Skin of body (tissue), 1 donor: ENCODE measurements at regions not wholly inside any gene's neighbourhood (a gene's known extent, or its start where the extent isn't known, plus 50 kb on each side); places are given as distances from the start of the nearest gene placed in this dataset.
"Not testable (repeated sequence)": the region's sequence is repeated elsewhere in the genome, so short reads cannot be mapped to it uniquely, and the experiment has no call there.

Experiments
- DNase-seq: peaks from one replicate; lab custom pipeline; 2025; lab: John Stamatoyannopoulos, UW

DNA sequence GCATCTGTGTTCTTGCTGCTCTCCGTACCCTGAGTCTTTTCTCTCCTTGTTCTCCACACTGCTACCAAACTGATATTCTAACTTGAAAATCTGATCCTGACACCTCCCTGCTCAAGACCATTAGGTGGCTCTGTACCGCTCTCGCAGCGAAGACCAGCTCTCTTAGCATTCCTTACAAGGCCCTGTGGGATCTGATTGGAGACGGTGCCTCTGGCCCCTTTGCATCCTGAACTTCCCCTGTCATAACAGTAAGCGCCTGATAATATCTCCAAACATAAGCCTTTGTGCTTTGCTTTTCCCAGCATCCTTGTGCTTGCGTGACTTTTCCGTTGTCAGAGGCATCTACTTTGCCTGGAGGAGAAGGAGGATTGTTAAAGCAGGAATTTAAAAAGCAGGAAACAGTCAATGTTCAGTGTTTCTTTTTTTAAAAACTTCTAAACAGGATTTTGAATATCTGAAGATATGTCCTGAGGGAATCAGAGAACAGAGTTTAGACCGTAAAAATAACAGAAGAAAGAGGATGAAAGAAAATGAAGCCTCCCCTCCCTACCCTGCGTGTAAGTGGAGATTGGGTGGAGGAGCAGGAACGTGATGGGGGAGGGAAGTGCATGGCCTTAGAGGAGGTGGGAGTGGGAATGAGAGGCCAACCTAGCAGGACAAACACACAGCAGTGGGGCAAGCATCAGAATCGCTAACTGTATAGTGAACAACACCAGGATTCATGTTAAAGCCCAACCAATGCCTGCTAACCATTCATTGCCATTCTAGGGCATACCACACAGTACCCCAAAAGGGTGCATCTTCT, 89.2 kb upstream of the STMND1 start:
- DNase-seq: no peak

DNA sequence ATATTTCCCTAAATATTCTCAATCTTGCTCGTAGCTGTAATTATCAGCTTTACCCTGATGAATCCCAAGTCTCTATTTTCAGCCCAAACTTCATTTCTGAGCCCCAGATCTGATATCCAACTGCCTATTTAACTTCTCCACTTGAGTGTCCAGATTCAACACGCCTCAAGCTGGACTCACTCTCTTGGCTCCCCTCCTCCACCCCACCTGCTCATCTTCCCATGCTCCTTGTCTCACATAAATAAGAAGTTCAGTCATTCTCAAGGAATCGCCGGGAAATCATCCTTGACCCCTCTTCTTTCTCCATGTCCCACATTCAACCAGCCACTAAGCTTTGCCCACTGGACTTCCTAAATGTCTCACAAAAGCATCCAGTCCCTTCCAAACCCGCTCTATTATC, 89.9 kb upstream of the STMND1 start:
- DNase-seq: no peak

DNA sequence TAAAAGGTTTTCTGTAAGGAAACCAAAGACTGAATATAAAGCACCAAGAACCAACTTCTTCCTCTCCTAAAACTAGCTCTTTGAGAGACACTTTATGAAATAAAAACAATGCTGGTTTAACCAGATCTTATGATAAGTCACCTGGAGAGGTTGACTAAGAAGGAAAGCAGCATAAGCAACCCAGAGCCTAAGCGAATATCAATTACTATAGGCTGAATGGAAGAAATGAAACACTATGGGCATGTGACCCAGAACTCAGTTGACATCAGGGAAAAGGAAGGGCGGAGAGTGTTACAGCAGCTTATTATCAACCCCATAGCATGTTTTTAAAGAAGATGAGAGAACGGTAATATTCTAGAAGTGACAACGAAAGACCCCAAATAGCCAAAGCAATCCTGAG, 94.1 kb upstream of the STMND1 start:
- DNase-seq: no peak

DNA sequence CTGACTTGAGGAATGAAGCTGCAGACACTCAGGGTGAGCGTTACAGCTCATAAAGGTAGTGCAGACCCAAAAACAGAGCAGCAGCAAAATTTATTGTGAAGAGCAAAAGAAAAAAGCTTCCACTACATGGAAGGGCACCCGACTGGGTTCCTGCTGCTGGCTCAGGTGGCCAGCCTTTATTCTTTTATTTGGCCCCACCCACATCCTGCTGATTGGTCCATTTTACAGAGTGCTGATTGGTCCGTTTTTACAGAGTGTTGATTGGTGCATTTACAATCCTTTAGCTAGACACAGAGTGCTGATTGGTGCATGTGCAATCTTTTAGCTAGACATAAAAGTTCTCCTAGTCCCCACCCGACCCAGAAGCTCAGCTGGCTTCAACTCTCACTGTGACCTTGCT, 95.3 kb upstream of the STMND1 start:
- no peak for DNase-seq

DNA sequence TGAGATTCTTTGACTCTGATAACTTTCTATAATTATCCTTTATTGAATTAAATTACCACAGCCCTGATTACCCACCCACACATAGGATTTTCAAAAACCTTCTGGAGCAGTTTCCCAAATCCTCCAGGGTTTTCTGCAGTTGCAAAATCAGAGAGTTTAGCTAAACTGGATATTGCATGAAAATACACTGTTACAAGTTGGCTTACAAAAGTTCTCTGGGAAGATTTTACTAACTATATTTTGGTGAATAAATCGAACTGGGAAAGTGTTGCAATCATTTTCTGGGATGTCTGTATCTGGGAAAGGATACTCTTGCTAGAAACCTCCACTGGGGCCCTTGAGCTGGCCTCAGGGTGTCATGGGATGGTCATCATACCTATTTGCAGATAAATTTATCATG, 97.6 kb upstream of the STMND1 start:
- no peak for DNase-seq

DNA sequence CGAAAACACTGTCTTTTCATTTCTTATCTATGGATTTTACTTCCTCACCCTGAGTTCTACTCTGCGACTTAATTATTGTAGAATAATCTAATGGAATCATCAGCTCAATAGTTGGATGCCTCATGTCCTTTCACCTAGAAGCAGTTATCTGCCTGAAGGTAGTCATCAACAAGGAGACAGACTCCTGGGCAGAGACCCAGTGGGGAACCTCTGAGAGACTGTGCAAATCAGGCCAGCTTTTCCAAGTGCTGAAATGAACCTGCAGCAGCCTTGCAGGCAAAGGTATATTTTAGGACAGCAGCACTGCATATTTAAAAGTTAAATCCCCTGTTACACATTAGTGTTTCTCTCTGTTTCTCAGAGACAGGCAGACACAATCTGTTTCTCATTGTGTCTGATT, 99.7 kb upstream of the STMND1 start:
- no peak for DNase-seq

DNA sequence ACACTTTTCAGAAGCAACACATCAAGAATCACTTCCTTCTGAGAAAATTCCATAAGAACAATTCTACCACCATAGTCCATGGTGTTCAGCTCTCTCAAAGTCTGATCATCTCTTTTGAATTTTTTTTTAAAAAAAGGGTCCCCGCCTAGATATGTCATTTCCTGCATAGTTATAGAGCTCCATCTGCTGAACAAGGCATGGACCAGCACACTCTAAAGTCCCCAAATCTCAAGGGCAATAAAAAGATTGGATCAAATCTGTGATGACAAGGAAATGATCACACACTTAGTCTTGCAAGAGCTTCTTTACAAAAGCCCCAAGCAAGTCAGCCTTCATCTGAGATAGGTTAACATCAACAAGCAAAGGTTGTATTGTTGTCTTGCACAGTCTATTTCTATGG, 100.7 kb upstream of the STMND1 start:
- DNase-seq: no peak

DNA sequence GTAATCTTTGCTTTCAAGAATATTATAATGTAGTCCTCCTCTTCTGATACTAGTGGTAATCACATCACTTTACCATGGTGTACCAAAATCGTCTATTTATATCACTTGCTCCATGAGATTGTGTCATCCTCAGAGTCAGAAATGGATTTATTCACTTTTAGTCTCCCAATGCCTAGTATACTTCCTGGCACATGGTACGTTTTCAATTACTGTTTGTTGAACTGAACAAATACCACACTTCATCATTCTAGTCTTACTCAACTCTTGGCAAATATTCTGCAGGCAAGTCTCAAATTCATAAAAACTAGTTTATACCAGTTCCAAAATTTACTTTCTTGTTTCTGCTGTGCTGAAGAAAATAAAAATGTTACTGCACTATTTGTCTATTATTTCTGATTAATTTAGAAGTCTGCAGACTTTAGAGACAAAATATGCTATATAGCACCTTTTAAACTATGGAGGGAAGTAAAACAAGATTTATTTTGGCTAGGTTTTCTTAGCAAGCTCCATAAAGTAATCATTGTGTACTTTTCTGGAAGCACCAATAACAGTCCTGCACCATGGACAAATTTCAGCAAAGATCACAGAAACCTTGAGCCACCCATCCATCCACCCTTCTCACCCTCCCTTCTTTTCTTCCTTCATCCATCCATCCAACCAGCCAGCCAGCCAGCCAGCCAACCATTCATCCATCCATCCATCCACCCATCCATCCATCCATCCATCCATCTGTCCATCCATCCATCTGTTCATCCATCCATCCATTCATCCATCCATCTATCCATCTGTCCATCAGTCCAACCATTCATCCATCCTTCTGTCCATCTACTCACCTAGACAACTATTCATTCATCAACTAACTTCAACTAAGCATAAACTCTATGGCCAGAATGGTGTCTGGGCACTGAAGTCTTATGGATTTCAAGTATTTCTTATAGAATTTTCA, 102.1 kb upstream of the STMND1 start:
- peak; percentile 57 for DNase-seq

DNA sequence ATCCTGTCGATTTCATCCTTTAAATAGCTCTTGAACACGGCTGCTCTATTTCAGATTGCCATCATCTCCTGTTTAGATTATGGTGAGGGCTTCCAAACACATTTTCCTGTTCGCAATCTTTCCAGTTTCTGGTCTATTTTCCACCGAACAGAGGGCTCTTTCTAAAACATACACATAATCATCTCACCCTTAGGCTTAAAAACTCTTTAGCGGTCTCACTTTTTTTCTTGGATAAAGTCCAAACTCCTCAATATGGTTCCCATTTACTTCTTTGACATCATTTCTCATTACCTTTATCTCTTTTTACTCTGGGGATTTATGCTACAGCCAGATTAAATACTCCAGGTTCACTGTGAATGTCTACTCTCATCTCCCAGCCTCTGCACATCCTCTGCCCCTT, 103.4 kb upstream of the STMND1 start:
- DNase-seq: no peak

DNA sequence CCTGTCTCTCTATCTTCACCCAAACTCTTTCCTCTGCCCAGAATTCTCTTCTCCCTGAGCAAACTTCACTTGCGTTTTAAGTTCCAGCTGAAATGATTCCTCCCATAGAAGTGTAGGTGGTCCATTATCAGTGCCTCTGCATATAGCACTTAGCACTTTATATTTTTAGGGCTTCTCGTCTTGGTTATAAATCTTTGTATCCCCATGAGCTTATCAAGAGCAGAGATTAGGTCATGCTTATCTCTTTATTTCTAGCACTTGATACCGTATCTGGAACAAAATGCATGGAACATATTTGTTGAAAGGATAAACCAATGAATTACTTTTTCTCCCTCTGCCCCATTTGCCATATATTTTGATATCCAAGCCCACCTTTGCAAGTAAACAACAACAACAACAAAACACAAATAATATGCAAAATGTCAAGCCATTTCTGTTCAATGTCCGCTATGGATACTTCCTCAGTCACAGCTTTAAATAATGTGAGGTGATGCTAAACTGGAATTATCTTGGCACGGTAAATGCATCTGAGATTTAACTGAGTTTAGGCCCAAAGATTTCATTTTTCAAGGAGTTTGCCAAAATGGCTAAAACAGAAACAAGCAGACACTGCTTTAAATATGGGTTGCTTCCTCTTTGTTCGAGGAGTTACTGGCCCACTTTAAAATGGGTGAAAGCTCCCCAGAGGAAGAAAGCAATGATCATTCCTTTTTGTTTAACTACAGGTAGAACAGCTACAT, 106.2 kb upstream of the STMND1 start:
- no peak for DNase-seq

DNA sequence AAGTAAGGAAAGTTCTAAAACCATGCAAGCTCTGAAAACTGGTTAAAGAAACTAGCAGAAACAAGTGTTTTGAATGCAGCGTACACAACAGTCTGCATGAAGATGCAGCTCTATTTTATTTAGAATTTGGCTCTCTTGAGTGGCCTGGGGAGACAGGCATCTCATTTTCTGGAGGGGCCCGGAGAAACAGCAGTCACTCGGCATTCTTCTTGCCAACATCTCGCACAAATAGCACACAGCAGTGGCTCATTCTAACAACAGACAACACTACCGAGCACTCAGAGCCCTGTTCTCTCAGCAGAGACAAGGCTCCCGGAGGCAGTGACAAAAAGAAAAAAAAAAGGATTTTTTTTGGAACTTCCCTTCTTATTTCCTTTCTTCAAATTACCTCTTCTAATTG, 108.5 kb upstream of the STMND1 start:
- DNase-seq: no peak

DNA sequence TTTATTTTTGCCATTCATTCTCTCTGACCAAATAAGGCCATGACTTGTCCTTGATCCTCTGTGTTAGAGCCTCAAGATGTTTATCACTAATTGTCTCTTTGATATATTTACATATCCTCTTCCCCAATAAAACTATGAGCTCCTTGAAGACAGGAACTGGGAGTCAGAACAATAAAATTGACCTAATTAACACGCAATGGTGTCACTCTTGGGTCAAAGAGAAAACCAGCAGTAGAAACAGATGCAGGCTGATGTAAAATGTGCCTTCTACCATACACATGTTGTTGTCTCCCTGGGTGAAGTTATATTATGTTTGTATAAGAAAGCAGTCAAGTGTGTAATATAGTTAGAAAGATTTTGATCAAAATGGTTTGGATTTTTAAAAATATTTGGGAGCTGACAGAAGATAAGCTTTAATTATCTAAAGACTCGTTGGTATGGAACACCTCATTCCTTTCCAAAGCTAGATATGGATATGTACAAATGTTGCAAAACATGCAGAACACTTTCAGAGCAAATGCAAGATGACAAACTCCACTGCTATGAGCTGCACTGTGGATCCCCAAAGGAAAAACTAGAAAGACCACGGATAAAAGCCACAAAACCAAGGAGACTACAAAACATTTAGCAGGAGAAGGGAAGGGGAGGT, 109.7 kb upstream of the STMND1 start:
- no peak for DNase-seq

DNA sequence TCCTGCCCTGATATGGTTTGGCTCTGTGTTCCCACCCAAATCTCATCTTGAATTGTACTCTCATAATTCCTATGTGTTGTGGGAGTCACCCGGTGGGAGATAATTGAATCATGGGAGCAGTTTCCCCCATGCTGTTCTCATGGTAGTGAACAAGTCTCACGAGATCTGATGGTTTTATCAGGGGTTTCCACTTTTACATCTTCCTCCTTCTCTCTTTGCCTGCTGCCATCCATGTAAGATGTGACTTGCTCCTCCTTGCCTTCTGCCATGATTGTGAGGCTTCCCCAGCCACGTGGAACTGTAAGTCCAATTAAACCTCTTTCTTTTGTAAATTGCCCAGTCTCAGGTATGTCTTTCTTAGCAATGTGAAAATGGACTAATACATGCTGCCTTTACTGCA, 111.9 kb upstream of the STMND1 start:
- DNase-seq: not testable (repeated sequence)

DNA sequence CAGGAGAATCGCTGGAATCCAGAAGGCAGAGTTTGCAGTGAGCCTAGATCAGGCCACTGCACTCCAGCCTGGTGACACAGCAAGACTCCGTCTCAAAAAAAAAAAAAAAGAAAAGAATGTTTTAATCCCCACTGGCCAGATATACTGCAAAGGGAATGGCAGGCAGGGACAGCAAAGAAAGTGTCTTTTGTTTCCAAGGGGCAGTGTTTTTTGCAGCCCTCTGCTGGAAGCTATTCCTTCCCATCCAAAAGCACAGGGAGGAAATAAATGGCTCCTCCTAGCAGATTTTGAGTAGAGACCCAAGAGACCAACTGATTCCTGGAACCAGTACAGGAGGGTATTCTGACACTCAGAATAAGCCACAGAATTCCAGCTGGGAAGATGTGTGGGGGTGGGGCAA, 112.5 kb upstream of the STMND1 start:
- no peak for DNase-seq

DNA sequence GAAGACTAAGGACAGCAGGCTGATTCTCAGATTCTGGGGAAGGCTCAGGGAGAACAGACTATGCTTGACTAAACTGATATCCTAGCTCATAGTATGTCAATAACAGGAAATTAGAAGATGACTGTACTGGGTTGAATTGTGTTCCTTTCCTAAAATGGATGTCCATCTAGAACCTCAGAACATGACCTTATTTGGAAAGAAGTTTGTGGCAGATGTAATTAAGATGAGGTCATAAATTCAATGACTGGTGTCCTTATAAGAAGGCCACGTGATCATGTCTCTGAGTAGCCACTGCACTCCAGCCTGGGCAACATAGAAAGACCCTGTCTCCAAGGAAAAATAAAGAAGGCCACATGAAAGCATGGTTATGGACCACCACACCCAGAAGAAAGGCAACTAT, 113.9 kb upstream of the STMND1 start:
- DNase-seq: no peak

DNA sequence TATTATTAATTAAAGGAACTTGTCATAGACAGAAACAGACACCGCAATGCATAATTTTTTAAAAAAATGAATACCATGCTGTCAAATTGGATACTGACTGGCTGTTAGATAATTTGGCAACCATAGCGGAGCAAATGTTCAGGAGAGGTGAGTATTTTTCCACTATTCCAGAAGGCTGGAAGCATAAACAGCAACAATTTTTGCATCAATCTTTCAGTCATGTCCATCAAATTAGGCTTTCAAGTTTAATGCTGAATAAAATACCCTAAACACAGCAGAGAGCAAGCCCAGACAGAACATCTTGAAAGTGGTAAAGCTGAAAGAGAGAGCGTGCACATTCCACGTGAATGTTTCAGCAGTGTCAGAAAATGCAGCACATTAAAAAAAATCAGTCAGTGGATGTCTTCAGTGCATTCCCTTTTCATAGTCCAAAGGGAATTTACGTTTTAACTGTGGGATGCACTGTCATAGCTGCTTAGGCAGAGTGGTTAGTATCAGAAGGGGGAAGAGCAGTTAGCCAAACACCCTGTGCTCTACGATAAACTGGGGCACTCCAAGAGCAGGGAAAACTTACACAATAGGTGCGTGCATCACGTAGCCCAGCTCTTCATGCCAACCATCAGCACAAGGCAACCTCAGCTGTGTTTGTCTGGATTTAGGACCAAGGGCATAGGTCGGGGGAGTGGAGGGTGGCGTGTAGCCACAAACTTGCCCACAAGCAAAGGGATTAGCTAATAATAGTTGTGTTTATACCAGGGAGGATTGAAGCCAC, 116.2 kb upstream of the STMND1 start:
- DNase-seq: peak; percentile 75

DNA sequence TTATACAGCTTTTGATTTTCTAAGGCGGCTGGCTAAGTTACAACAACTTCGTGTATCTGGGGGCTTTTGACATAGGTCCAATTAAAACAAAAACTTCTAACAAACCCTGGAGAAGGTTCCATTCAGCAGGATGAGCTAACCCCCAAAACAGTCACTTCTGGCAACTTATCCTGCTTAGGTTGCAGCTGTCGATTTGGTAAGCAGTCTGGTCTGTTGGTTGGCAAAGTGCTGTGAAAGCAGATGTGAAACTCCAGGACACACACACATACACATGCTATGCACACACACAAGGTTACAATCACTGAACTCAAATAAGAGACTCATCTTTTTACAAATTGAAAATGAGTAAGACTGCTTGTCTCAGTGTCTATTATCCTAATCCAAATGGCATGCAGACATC, 119.0 kb upstream of the STMND1 start:
- DNase-seq: peak; percentile 97

DNA sequence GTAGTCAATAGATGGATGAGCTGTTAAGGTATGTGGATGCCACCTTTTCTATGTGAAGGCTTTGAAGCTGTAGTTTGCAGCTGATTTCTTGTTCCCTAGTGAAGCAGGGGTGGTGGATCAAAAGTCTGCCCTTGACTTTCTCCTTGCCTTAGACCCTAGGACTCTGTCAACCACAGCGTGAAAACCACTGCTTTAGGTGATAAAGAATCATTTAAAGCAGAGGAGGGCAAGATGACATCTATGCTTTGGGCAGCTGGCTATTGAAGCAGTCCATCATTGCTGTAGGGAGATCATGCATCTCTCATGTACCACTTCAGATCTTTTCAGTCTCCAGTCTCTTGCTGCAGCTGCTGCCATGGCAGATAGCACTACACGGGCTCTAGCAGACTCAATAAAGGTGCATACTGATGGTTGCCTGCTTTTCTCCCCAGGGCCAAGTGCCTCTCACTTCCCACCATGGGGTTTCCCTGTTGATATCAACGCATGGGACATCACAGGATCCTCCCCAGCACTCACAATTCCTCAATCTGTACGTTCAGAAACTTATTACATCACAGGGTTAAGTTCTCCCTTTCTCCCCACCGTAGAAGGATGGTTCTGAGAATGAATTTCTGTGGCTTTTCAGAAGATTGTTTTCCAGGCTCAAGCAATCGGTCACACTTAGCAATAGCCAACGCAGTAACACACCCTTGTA, 122.0 kb upstream of the STMND1 start:
- DNase-seq: no peak

DNA sequence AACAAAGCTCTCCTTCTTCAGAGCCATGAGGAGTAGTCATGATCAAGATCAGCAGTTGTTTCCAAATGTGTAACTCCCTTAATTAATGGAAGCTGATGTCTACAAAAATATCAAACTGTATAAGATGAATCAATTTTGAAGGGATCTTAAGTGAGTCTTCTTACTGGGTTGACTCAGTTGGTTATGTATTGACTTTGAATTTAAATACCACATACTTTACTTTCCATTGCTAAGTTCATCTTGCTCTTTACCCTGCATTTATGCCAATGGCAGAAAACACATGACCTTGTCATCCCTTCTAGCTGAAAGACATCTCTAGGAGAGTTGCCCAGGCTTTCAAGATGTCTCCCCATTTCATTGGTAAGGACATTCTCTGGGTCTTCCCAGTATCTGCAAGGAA, 123.2 kb upstream of the STMND1 start:
- no peak for DNase-seq
